ENCODE measurements at regions not wholly inside any gene's neighbourhood (a gene's known extent, or its start where the extent isn't known, plus 50 kb on each side); places are given as distances from the start of the nearest gene placed in this dataset.
"Not testable (repeated sequence)": the region's sequence is repeated elsewhere in the genome, so short reads cannot be mapped to it uniquely, and the experiment has no call there.

GRCh38 chr16:47907109-47907508 is 248.7 kb downstream of the ABCC12 start:
- Histone ChIP-seq H3K36me3 (no peaks in the 10 kb centered on the region), H3K27ac (no peak overlapping the region), H3K9me3 (no peaks in the 10 kb centered on the region), H3K27me3 (no peaks in the 10 kb centered on the region), H3K4me1 (no peaks in the 10 kb centered on the region), H3K4me3 (replicated peaks in 1 of 3) (no peak overlapping the region)
- WGBS, 2 donors = 75 to 80% methylated on average over 13 of the region's 13 CpGs
- no peak for DNase-seq
- TF ChIP-seq CTCF (IDR thresholded peaks at IDR 0.05) (no peak), POLR2A (IDR thresholded peaks at IDR 0.05) (no peak)
- intact Hi-C loops (cut with DNase I) = no loop called here

GRCh38 chr16:47905771-47906170 is 250.0 kb downstream of the ABCC12 start:
- H3K4me1 ChIP-seq = no peaks in the 10 kb centered on the region
- WGBS, 2 donors = 69 to 74% methylated on average over 3 of the region's 3 CpGs
- H3K9me3 ChIP-seq = no peaks in the 10 kb centered on the region
- TF ChIP-seq CTCF (IDR thresholded peaks at IDR 0.05) (no peak), POLR2A (IDR thresholded peaks at IDR 0.05) (no peak)
- no peaks in the 10 kb centered on the region for H3K36me3 ChIP-seq
- intact Hi-C loops (cut with DNase I) = no loop called here
- H3K4me3 ChIP-seq (replicated peaks in 1 of 3) = no peak overlapping the region
- no peak overlapping the region for H3K27ac ChIP-seq
- H3K27me3 ChIP-seq = no peaks in the 10 kb centered on the region
- DNase-seq = no peak

- intact Hi-C loops (cut with DNase I) = no loop called here
- no peaks in the 10 kb centered on the region for H3K36me3 ChIP-seq
- WGBS, 2 donors = 53 to 54% methylated on average over 6 of the region's 6 CpGs
- H3K27ac ChIP-seq = no peak overlapping the region
- no peaks in the 10 kb centered on the region for H3K27me3 ChIP-seq
- no peaks in the 10 kb centered on the region for H3K9me3 ChIP-seq
- no peaks in the 10 kb centered on the region for H3K4me1 ChIP-seq
- DNase-seq = no peak
- TF ChIP-seq POLR2A (IDR thresholded peaks at IDR 0.05) (no peak), CTCF (IDR thresholded peaks at IDR 0.05) (no peak)
- H3K4me3 ChIP-seq (replicated peaks in 1 of 3) = no peak overlapping the region
Observed at GRCh38 chr16:47904691-47905090, 251.1 kb downstream of the ABCC12 start.

- 76% methylated on average over 10 of the region's 10 CpGs for WGBS, 2 donors
- Histone ChIP-seq H3K4me3 (replicated peaks in 1 of 3) (no peak overlapping the region), H3K27ac (no peak overlapping the region), H3K27me3 (no peaks in the 10 kb centered on the region), H3K4me1 (no peaks in the 10 kb centered on the region), H3K36me3 (no peaks in the 10 kb centered on the region), H3K9me3 (no peaks in the 10 kb centered on the region)
- no peak for DNase-seq
- intact Hi-C loops (cut with DNase I) = no loop called here
- TF ChIP-seq CTCF (IDR thresholded peaks at IDR 0.05) = no peak
- no peak for TF ChIP-seq POLR2A (IDR thresholded peaks at IDR 0.05)
Observed at GRCh38 chr16:47903470-47903869, 252.3 kb downstream of the ABCC12 start.

GRCh38 chr16:47897105-47897504 is 258.7 kb downstream of the ABCC12 start:
- intact Hi-C loops (cut with DNase I); H3K27ac ChIP-seq; H3K36me3 ChIP-seq; H3K27me3 ChIP-seq; H3K9me3 ChIP-seq; H3K4me3 ChIP-seq (replicated peaks in 1 of 3); DNase-seq; H3K4me1 ChIP-seq: not testable (repeated sequence)
- WGBS, 2 donors = 39 to 48% methylated on average over 4 of the region's 5 CpGs

GRCh38 chr16:47895146-47895545 is 260.6 kb downstream of the ABCC12 start:
- TF ChIP-seq POLR2A (IDR thresholded peaks at IDR 0.05) = no peak
- no peak for TF ChIP-seq CTCF (IDR thresholded peaks at IDR 0.05)
- no peaks in the 10 kb centered on the region for H3K4me1 ChIP-seq
- DNase-seq = no peak
- no peaks in the 10 kb centered on the region for H3K36me3 ChIP-seq
- no peak overlapping the region for H3K4me3 ChIP-seq (replicated peaks in 1 of 3)
- 81 to 91% methylated on average over 10 of the region's 10 CpGs for WGBS, 2 donors
- H3K27me3 ChIP-seq = no peaks in the 10 kb centered on the region
- H3K9me3 ChIP-seq = no peaks in the 10 kb centered on the region
- no peak overlapping the region for H3K27ac ChIP-seq
- intact Hi-C loops (cut with DNase I) = no loop called here
